PFSK-1 (cell line): ENCODE measurements at regions not wholly inside any gene's neighbourhood (a gene's known extent, or its start where the extent isn't known, plus 50 kb on each side); places are given as distances from the start of the nearest gene placed in this dataset.

ENCODE experiments used
- FOXP2 ChIP-seq: optimal IDR thresholded peaks from 2 replicates; pipeline ENCODE3; 2011; ENCODE audit warnings: borderline replicate concordance, control low read depth, inconsistent platforms; ENCODE audit not compliant: insufficient read depth; ENCODE audit errors: extremely low read length, extremely low read depth
- POLR2AphosphoS5 ChIP-seq: IDR thresholded peaks from 2 replicates; pipeline ENCODE4 v1.6.1; 2012; ENCODE audit warnings: low read depth, mild to moderate bottlenecking, control low read depth, low read length, moderate library complexity
- SIN3A ChIP-seq: IDR thresholded peaks from 2 replicates; pipeline ENCODE4 v1.6.1; 2012; ENCODE audit warnings: mild to moderate bottlenecking, low read length, moderate library complexity, borderline replicate concordance; ENCODE audit not compliant: insufficient read depth
- TAF1 ChIP-seq: IDR thresholded peaks from 2 replicates; pipeline ENCODE4 v1.6.1; 2012; ENCODE audit warnings: low read length, control low read depth, borderline replicate concordance; ENCODE audit not compliant: insufficient read depth
- TF ChIP-seq, protein P1 (sequence below), 2 experiments: IDR thresholded peaks; 2 replicates each; pipeline versions ENCODE4 v1.6.1 to v1.8.0; 2011 to 2012; ENCODE audit warnings: low read depth in 2 of 2, low read length in 2 of 2, control low read depth in 1 of 2, inconsistent platforms in 1 of 2, mild to moderate bottlenecking in 1 of 2, moderate library complexity in 1 of 2; ENCODE audit not compliant: insufficient read depth in 1 of 2

DNA sequence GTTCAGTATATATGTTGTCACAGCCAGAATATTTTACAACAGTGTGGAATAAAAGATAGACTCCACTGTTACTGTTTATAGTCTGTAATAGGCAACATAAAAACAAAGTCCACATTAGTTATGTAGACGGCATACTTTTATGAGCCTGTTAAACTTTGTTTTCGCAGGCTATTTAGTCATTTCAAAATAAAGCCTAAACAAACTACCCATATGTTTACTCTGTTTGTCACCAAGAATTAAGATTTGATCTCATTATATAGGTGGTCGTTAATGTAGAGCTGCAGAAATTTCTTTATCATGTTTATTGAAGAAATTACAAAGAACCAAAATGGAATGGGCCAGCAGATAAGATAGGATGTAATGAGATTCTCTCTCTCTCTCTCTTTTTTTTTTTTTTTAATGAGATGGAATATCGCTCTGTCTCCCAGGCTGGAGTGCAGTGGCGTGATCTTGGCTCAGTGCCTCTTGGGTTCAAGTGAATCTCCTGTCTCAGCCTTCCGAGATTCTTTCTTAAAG, 943.8 kb upstream of the SOX9 start:
- TF ChIP-seq, protein P1, sequence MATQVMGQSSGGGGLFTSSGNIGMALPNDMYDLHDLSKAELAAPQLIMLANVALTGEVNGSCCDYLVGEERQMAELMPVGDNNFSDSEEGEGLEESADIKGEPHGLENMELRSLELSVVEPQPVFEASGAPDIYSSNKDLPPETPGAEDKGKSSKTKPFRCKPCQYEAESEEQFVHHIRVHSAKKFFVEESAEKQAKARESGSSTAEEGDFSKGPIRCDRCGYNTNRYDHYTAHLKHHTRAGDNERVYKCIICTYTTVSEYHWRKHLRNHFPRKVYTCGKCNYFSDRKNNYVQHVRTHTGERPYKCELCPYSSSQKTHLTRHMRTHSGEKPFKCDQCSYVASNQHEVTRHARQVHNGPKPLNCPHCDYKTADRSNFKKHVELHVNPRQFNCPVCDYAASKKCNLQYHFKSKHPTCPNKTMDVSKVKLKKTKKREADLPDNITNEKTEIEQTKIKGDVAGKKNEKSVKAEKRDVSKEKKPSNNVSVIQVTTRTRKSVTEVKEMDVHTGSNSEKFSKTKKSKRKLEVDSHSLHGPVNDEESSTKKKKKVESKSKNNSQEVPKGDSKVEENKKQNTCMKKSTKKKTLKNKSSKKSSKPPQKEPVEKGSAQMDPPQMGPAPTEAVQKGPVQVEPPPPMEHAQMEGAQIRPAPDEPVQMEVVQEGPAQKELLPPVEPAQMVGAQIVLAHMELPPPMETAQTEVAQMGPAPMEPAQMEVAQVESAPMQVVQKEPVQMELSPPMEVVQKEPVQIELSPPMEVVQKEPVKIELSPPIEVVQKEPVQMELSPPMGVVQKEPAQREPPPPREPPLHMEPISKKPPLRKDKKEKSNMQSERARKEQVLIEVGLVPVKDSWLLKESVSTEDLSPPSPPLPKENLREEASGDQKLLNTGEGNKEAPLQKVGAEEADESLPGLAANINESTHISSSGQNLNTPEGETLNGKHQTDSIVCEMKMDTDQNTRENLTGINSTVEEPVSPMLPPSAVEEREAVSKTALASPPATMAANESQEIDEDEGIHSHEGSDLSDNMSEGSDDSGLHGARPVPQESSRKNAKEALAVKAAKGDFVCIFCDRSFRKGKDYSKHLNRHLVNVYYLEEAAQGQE (IDR thresholded peaks at IDR 0.05; ENCODE audit: insufficient read depth in 1 of 2, low read depth in 2 of 2, low read length in 2 of 2): no peak
- TF ChIP-seq SIN3A: no peak
- no peak for TF ChIP-seq FOXP2
- no peak for TF ChIP-seq POLR2AphosphoS5
- TF ChIP-seq TAF1: no peak

DNA sequence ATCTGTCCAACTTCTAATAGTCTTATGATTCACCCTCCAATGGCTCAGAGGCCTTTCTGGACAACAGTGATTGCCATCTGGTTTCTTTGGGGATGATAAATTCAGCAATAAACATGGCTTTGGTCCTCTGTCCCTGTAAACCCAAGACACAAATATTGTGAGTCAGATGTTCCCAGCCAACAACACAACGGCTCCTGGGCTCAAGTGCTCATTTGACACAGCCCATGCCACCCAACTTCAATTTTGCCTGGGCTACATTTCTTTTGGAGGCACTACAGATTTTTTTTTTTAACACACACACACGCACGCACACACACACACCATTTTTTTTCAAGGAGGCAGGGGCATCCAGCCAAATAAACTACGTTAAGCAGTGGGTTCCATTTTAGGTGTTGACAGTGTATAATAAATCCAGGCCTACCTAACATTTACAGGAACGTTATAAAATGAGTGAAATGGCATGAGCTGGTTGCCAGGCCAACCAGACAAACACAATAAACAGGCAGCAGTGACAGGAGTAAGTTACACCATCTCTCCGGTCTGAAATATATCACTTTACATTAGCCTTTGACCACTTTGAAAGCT, 939.9 kb upstream of the SOX9 start:
- TF ChIP-seq POLR2AphosphoS5: no peak
- TF ChIP-seq FOXP2: no peak
- no peak for TF ChIP-seq SIN3A
- no peak for TF ChIP-seq TAF1
- TF ChIP-seq, protein P1 (IDR thresholded peaks at IDR 0.05; ENCODE audit: insufficient read depth in 1 of 2, low read depth in 2 of 2, low read length in 2 of 2): no peak

DNA sequence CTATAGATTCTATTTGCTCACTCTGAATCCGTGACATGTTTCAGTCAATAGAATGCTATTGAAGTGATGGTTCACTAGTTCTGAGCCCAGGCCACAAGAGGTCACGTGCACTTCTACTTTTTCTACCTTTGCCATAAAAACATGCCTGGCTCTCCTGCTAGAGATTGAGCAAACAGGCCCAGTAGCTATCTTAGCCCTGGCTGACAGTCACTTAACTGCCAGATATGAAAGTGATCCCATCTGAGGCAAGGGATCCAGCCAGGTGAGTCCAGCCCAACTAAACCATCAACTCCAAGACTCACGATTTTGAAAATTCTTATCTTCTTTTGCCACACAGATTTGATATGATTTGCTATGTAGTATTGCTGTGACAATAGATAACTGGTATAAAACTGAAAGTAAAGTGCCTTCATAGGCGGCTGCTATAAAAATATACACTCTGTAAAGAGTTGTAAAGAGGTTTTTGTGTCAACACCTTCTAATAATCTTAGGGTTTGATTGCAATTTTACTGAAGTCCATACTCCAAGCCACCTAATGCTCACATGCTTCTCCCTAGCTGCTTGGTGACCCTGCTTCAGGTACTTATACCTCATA, 937.7 kb upstream of the SOX9 start:
- TF ChIP-seq SIN3A (no peak), TAF1 (no peak), POLR2AphosphoS5 (no peak), FOXP2 (no peak)
- TF ChIP-seq, protein P1 (IDR thresholded peaks at IDR 0.05; ENCODE audit: insufficient read depth in 1 of 2, low read depth in 2 of 2, low read length in 2 of 2): no peak

DNA sequence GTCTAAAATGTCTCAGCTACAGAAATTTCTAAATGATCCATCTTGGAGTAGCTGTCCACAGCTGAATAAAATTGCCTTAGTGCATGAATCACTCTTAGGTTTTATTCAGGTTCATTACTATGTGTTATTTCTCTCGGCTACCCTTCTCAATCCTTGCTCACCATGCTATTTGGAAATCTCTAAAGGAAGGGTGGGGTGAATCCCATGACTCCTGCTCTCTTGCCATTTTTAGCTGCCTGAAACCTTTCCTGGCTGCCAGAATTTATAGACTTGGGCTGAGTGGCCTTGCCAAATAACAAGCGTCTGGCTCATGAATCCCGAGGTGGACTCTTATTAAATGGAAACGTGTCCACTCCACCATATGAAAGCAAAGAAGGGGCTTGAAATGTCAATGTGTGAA, 936.1 kb upstream of the SOX9 start:
- TF ChIP-seq, protein P1 (IDR thresholded peaks at IDR 0.05; ENCODE audit: insufficient read depth in 1 of 2, low read depth in 2 of 2, low read length in 2 of 2): no peak
- TF ChIP-seq POLR2AphosphoS5 (no peak), FOXP2 (no peak), SIN3A (no peak), TAF1 (no peak)
